Loucy (cell line): ENCODE measurements at regions not wholly inside any gene's neighbourhood (a gene's known extent, or its start where the extent isn't known, plus 50 kb on each side); places are given as distances from the start of the nearest gene placed in this dataset.

Experiments used
- EZH2phosphoT487 ChIP-seq: fragments of 200-600 bp; IDR thresholded peaks from 2 replicates; pipeline ENCODE4 v1.6.1; 2018; ENCODE audit warnings: antibody characterized with exemption, mild to moderate bottlenecking, moderate library complexity, borderline replicate concordance
- TF ChIP-seq, protein P1 (sequence below): fragments of 200-600 bp; sonication (generic); conservative IDR thresholded peaks from 2 replicates; pipeline ENCODE4 v1.5.1; 2014; ENCODE audit warnings: mild to moderate bottlenecking, antibody characterized with exemption, low read length

DNA sequence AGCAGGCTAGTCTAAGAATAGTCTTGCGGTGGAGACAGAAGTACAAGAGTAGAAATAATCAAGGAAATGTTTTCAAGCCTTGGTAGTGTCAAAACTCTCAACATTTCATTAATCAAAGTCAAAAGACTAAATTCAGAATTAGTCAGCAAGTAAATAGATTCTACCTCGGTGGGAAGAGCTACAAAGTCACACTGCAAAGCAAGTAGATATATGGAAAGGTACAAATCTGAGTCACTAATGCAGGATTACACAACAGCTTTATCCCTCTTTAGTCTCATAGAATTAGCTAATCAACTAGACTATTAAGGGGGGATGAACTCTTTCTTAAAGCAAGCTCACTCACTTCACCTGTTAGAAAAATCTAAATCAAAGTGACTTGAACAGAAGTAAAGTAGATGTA, 568.7 kb upstream of the CNTNAP5 start:
- TF ChIP-seq, protein P1, sequence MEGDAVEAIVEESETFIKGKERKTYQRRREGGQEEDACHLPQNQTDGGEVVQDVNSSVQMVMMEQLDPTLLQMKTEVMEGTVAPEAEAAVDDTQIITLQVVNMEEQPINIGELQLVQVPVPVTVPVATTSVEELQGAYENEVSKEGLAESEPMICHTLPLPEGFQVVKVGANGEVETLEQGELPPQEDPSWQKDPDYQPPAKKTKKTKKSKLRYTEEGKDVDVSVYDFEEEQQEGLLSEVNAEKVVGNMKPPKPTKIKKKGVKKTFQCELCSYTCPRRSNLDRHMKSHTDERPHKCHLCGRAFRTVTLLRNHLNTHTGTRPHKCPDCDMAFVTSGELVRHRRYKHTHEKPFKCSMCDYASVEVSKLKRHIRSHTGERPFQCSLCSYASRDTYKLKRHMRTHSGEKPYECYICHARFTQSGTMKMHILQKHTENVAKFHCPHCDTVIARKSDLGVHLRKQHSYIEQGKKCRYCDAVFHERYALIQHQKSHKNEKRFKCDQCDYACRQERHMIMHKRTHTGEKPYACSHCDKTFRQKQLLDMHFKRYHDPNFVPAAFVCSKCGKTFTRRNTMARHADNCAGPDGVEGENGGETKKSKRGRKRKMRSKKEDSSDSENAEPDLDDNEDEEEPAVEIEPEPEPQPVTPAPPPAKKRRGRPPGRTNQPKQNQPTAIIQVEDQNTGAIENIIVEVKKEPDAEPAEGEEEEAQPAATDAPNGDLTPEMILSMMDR: no peak
- no peak for TF ChIP-seq EZH2phosphoT487
